Mesenchymal stem cell (in vitro differentiated cells and primary cell): ENCODE measurements at regions not wholly inside any gene's neighbourhood (a gene's known extent, or its start where the extent isn't known, plus 50 kb on each side); places are given as distances from the start of the nearest gene placed in this dataset.

ENCODE experiments used
- DNase-seq: peaks from one replicate; pipeline ENCODE4 v3.0.0-alpha.2; 2013
- H2AFZ ChIP-seq: one replicate; pipeline ENCODE4 v1.6.1; 2013; ENCODE audit warnings: low read depth, mild to moderate bottlenecking, control low read depth, inconsistent platforms, low read length, moderate library complexity
- H2AK5ac ChIP-seq: 2 replicates; pipeline ENCODE4 v1.6.1; 2013; ENCODE audit warnings: low read length, moderate library complexity, mild to moderate bottlenecking, inconsistent platforms; ENCODE audit not compliant: severe bottlenecking
- H2BK120ac ChIP-seq: one replicate; pipeline ENCODE4 v1.6.1; 2013; ENCODE audit warnings: low read depth, mild to moderate bottlenecking, inconsistent platforms, low read length, moderate library complexity
- H2BK12ac ChIP-seq, 2 experiments: one replicate each; pipeline ENCODE4 v1.6.1; 2013; ENCODE audit warnings: inconsistent platforms in 2 of 2, low read length in 2 of 2, mild to moderate bottlenecking in 2 of 2, moderate library complexity in 2 of 2, control low read depth in 1 of 2
- H2BK15ac ChIP-seq: one replicate; pipeline ENCODE4 v1.6.1; 2013; ENCODE audit warnings: mild to moderate bottlenecking, low read depth, inconsistent platforms; ENCODE audit not compliant: poor library complexity, severe bottlenecking
- H2BK5ac ChIP-seq: 2 replicates; pipeline ENCODE4 v1.6.1; 2013; ENCODE audit warnings: low read depth, mild to moderate bottlenecking, low read length, control low read depth, inconsistent platforms; ENCODE audit not compliant: poor library complexity, severe bottlenecking
- H3K14ac ChIP-seq, 2 experiments: one replicate each; pipeline ENCODE4 v1.6.1; 2013; ENCODE audit warnings: inconsistent platforms in 2 of 2, low read length in 2 of 2, control low read depth in 1 of 2, mild to moderate bottlenecking in 1 of 2, moderate library complexity in 1 of 2
- H3K18ac ChIP-seq, 2 experiments: one replicate each; pipeline ENCODE4 v1.6.1; 2013; ENCODE audit warnings: inconsistent platforms in 2 of 2, low read length in 2 of 2, control low read depth in 1 of 2, low read depth in 1 of 2, mild to moderate bottlenecking in 1 of 2
- H3K23ac ChIP-seq, 2 experiments: one replicate each; pipeline ENCODE4 v1.6.1; 2013; ENCODE audit warnings: inconsistent platforms in 2 of 2, low read length in 2 of 2, mild to moderate bottlenecking in 2 of 2, moderate library complexity in 2 of 2, control low read depth in 1 of 2
- H3K27ac ChIP-seq: 2 replicates; pipeline ENCODE4 v1.5.1; 2013; ENCODE audit warnings: mild to moderate bottlenecking, moderate library complexity, low read length, control low read depth, inconsistent platforms; ENCODE audit not compliant: poor library complexity, severe bottlenecking
- H3K27me3 ChIP-seq, 2 experiments: 2 replicates each; pipeline versions ENCODE4 v1.6.1 to v1.7.0; 2013; ENCODE audit warnings: low read length in 2 of 2, mild to moderate bottlenecking in 2 of 2, moderate library complexity in 2 of 2, control low read depth in 1 of 2, inconsistent platforms in 1 of 2; ENCODE audit not compliant: control insufficient read depth in 1 of 2, insufficient read depth in 1 of 2
- H3K36me3 ChIP-seq, 2 experiments: 2 replicates each; pipeline versions ENCODE4 v1.6.1 to v1.7.0; 2013; ENCODE audit warnings: low read length in 2 of 2, control low read depth in 1 of 2, inconsistent platforms in 1 of 2, low read depth in 1 of 2, mild to moderate bottlenecking in 1 of 2; ENCODE audit not compliant: insufficient read depth in 2 of 2, control insufficient read depth in 1 of 2
- H3K4ac ChIP-seq, 2 experiments: one replicate each; pipeline ENCODE4 v1.6.1; 2013; ENCODE audit warnings: inconsistent platforms in 2 of 2, low read length in 2 of 2, mild to moderate bottlenecking in 2 of 2, moderate library complexity in 2 of 2, control low read depth in 1 of 2, low read depth in 1 of 2
- H3K4me1 ChIP-seq: 2 replicates; pipeline ENCODE4 v1.6.1; 2013; ENCODE audit warnings: low read depth, low read length, control low read depth; ENCODE audit not compliant: control insufficient read depth, insufficient read depth
- H3K4me2 ChIP-seq: 2 replicates; pipeline ENCODE4 v1.6.1; 2013; ENCODE audit warnings: low read length, mild to moderate bottlenecking, inconsistent platforms; ENCODE audit not compliant: poor library complexity, severe bottlenecking
- H3K4me3 ChIP-seq, 2 experiments: 2 replicates each; pipeline versions ENCODE4 v1.5.1 to v1.7.0; 2013; ENCODE audit warnings: low read length in 2 of 2, mild to moderate bottlenecking in 2 of 2, control low read depth in 1 of 2, low read depth in 1 of 2; ENCODE audit not compliant: insufficient read depth in 1 of 2
- H3K79me1 ChIP-seq: replicated peaks from 2 replicates; pipeline ENCODE4 v1.6.1; 2013; ENCODE audit warnings: mild to moderate bottlenecking, control low read depth, low read length, inconsistent platforms; ENCODE audit not compliant: poor library complexity, severe bottlenecking
- H3K9ac ChIP-seq: 2 replicates; pipeline ENCODE4 v1.7.0; 2013; ENCODE audit warnings: mild to moderate bottlenecking, low read length, moderate library complexity
- H3K9me3 ChIP-seq: 2 replicates; pipeline ENCODE4 v1.7.0; 2013; ENCODE audit warnings: mild to moderate bottlenecking, low read length; ENCODE audit not compliant: control insufficient read depth
- H4K8ac ChIP-seq: one replicate; pipeline ENCODE4 v1.6.1; 2013; ENCODE audit warnings: inconsistent platforms, mild to moderate bottlenecking, low read length, moderate library complexity
- H4K91ac ChIP-seq: one replicate; pipeline ENCODE4 v1.6.1; 2013; ENCODE audit warnings: mild to moderate bottlenecking, low read length, inconsistent platforms
- WGBS: methylation state at CpG from one replicate; pipeline ENCODE4 v1.1.7; 2013; ENCODE audit warnings: mixed read lengths; 5-methylcytosine and 5-hydroxymethylcytosine counted together

- no peak overlapping the region for H4K8ac ChIP-seq
- no peak overlapping the region for H2AK5ac ChIP-seq
- no peak overlapping the region for H2AFZ ChIP-seq
- H3K18ac ChIP-seq = no peak overlapping the region
- no peak for DNase-seq
- no peak overlapping the region for H3K4me2 ChIP-seq
- no peaks in the 10 kb centered on the region for H3K9me3 ChIP-seq
- no peak overlapping the region for H3K9ac ChIP-seq
- no peaks in the 10 kb centered on the region for H3K36me3 ChIP-seq
- peaks cover 9 to 35% of the 10 kb centered on the region in 2 experiments for H3K27me3 ChIP-seq
- H2BK5ac ChIP-seq = no peak overlapping the region
- no peaks in the 10 kb centered on the region for H3K4me1 ChIP-seq
- no peak overlapping the region for H4K91ac ChIP-seq
- no peaks in the 10 kb centered on the region for H3K79me1 ChIP-seq
- no peak overlapping the region for H3K4me3 ChIP-seq
- H3K27ac ChIP-seq = no peak overlapping the region
- H3K23ac ChIP-seq = no peak overlapping the region
- no peak overlapping the region for H3K4ac ChIP-seq
- H3K14ac ChIP-seq = no peak overlapping the region
- 76% methylated on average over 5 of the region's 5 CpGs for WGBS
- no peak overlapping the region for H2BK120ac ChIP-seq
- no peak overlapping the region for H2BK12ac ChIP-seq
- no peak overlapping the region for H2BK15ac ChIP-seq
These were observed 195.7 kb downstream of the HERPUD2 start for GRCh38 chr7:35499226-35499625.

GRCh38 chr7:35498416-35498815 is 196.5 kb downstream of the HERPUD2 start:
- no peaks in the 10 kb centered on the region for H3K79me1 ChIP-seq
- no peaks in the 10 kb centered on the region for H3K36me3 ChIP-seq
- H3K14ac ChIP-seq = no peak overlapping the region
- no peak overlapping the region for H3K4me3 ChIP-seq
- no peak overlapping the region for H2AFZ ChIP-seq
- H2BK12ac ChIP-seq = no peak overlapping the region
- no peak overlapping the region for H2AK5ac ChIP-seq
- H3K9ac ChIP-seq = no peak overlapping the region
- H2BK5ac ChIP-seq = no peak overlapping the region
- no peak overlapping the region for H3K4ac ChIP-seq
- no peak overlapping the region for H4K8ac ChIP-seq
- no peak for DNase-seq
- H2BK120ac ChIP-seq = no peak overlapping the region
- H2BK15ac ChIP-seq = no peak overlapping the region
- H4K91ac ChIP-seq = no peak overlapping the region
- H3K9me3 ChIP-seq = no peaks in the 10 kb centered on the region
- no peak overlapping the region for H3K4me2 ChIP-seq
- peaks cover 6 to 28% of the 10 kb centered on the region in 2 experiments for H3K27me3 ChIP-seq
- no peak overlapping the region for H3K23ac ChIP-seq
- H3K18ac ChIP-seq = no peak overlapping the region
- no peaks in the 10 kb centered on the region for H3K4me1 ChIP-seq
- WGBS = 91% methylated on average over 6 of the region's 6 CpGs
- no peak overlapping the region for H3K27ac ChIP-seq

GRCh38 chr7:35495844-35496243 is 199.1 kb downstream of the HERPUD2 start:
- Histone ChIP-seq H2BK5ac (no peak overlapping the region), H3K18ac (no peak overlapping the region), H3K4me2 (no peak overlapping the region), H3K23ac (no peak overlapping the region), H3K27ac (no peak overlapping the region), H3K4ac (no peak overlapping the region), H3K9me3 (no peaks in the 10 kb centered on the region), H4K91ac (no peak overlapping the region), H2BK15ac (no peak overlapping the region), H2BK12ac (no peak overlapping the region), H3K36me3 (no peaks in the 10 kb centered on the region), H3K27me3 (peaks cover 5 to 26% of the 10 kb centered on the region in 2 experiments), H3K14ac (no peak overlapping the region), H3K9ac (no peak overlapping the region), H4K8ac (no peak overlapping the region), H3K79me1 (no peaks in the 10 kb centered on the region), H2AFZ (no peak overlapping the region), H3K4me3 (no peak overlapping the region), H2BK120ac (no peak overlapping the region), H3K4me1 (no peaks in the 10 kb centered on the region), H2AK5ac (no peak overlapping the region)
- 75% methylated on average over 3 of the region's 3 CpGs for WGBS
- no peak for DNase-seq

- Histone ChIP-seq H2BK15ac (no peak overlapping the region), H4K91ac (no peak overlapping the region), H3K79me1 (no peaks in the 10 kb centered on the region), H3K4me1 (no peaks in the 10 kb centered on the region), H3K36me3 (no peaks in the 10 kb centered on the region), H3K4me3 (no peak overlapping the region), H3K4me2 (no peak overlapping the region), H3K27me3 (peaks cover 5 to 26% of the 10 kb centered on the region in 2 experiments), H3K4ac (no peak overlapping the region), H4K8ac (no peak overlapping the region), H3K14ac (no peak overlapping the region), H2AK5ac (no peak overlapping the region), H3K9me3 (no peaks in the 10 kb centered on the region), H2BK5ac (no peak overlapping the region), H2BK12ac (no peak overlapping the region), H2BK120ac (no peak overlapping the region), H3K9ac (no peak overlapping the region), H3K23ac (no peak overlapping the region), H2AFZ (no peak overlapping the region), H3K18ac (no peak overlapping the region), H3K27ac (no peak overlapping the region)
- DNase-seq = no peak
- 83% methylated on average over 2 of the region's 2 CpGs for WGBS
These were observed 199.6 kb downstream of the HERPUD2 start for GRCh38 chr7:35495377-35495776.
